ENCODE measurements at regions not wholly inside any gene's neighbourhood (a gene's known extent, or its start where the extent isn't known, plus 50 kb on each side); places are given as distances from the start of the nearest gene placed in this dataset.
"Not testable (repeated sequence)": the region's sequence is repeated elsewhere in the genome, so short reads cannot be mapped to it uniquely, and the experiment has no call there.

GRCh38 chr1:101185421-101185820, 51.4 kb upstream of the S1PR1 start:
- no peak for DNase-seq (ENCODE audit: low read depth in 4 of 4, low spot score in 1 of 4)

DNA sequence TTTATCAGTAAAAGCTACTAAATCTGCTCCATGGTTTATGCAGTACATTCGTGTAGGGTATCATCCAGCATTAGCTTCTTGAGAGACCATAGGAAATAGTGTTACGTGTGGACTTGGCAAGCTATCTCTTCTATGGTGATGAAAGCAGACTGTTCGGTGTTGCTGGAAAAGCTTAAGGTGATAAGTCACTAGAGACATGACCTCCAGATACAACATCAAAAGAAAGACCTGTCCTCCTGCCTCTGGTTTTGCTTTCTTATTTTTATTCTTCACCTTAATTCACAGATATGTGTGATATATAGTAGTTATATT, 53.5 kb upstream of the S1PR1 start:
- no peak for DNase-seq (ENCODE audit: low read depth in 4 of 4, low spot score in 1 of 4)

GRCh38 chr1:101182627-101183387, 54.0 kb upstream of the S1PR1 start:
- no peak for DNase-seq (ENCODE audit: low read depth in 4 of 4, low spot score in 1 of 4)

GRCh38 chr1:101181930-101182329, 54.9 kb upstream of the S1PR1 start:
- DNase-seq (ENCODE audit: low read depth in 4 of 4, low spot score in 1 of 4), result no peak

- DNase-seq (ENCODE audit: low read depth in 4 of 4, low spot score in 1 of 4), result no peak
Measured at GRCh38 chr1:101178688-101179491, 57.9 kb upstream of the S1PR1 start.

DNA sequence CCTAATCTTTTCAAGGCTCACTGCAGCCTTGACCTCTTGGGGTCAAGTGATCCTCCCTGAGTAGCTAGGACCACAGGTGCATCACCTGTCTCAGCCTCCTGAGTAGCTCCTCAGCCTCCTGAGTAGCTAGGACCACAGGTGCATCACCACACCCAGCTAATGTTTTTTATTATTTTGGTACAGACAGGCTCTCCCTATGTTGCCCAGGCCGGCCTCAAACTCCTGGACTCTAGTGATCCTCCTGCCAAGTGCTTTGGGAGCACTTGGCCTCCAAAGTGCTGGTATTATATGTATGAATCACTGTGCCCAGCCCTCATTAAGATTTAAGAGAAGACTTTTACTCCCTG, 58.5 kb upstream of the S1PR1 start:
- DNase-seq (ENCODE audit: low read depth in 4 of 4, low spot score in 1 of 4), result no peak

DNA sequence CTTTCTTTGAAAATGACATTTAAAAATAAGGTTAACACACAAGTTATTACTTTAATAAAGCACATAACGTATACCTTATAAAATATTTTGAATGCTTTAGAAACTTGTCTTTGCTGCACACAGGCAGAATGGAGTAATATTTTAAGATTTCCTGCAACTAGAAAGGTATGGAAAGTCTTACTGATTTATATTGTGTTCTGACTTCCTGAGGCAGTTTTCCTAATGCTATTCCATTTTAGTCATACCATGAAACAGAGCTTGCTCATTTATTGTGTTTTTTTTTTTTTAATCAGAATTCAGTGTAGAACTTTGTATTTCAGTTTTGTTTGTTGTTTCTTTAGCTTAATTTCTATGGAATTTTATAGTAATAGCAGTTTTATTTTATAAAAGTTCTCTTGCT, 60.9 kb upstream of the S1PR1 start:
- no peak for DNase-seq (ENCODE audit: low read depth in 4 of 4, low spot score in 1 of 4)

- no peak for DNase-seq (ENCODE audit: low read depth in 4 of 4, low spot score in 1 of 4)
Measured at GRCh38 chr1:101175466-101175865, 61.4 kb upstream of the S1PR1 start.

GRCh38 chr1:101174722-101175121, 62.1 kb upstream of the S1PR1 start:
- DNase-seq (ENCODE audit: low read depth in 4 of 4, low spot score in 1 of 4), result no peak

- not testable (repeated sequence) for DNase-seq (ENCODE audit: low read depth in 4 of 4, low spot score in 1 of 4)
Measured at GRCh38 chr1:101174298-101174697, 62.5 kb upstream of the S1PR1 start.

DNA sequence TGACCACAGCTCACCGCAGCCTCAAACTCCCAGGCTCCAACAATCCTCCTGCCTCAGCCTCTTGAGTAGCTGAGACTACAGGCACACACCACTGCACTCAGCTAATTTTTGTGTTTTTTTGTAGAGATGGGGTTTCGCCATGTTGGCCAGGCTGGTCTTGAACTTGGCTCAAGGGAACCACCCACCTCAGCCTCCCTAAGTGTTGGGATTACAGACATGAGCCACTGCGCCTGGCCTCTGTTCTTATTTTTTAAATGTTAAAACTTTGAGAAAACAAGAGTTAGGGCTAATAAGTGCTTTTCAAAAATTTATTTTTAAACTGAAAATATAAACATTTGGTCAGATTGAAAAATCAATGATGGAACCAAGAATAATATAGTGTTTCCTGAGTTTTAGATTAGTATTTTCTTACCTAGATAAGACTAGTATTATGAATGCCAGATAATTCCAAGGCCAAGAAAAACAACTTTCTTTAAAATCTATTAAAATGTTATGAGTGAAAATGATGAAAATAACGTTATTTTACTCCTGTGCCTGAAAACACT, 66.2 kb upstream of the S1PR1 start:
- no peak for DNase-seq (ENCODE audit: low read depth in 4 of 4, low spot score in 1 of 4)

GRCh38 chr1:101167891-101168290, 68.9 kb upstream of the S1PR1 start:
- no peak for DNase-seq (ENCODE audit: low read depth in 4 of 4, low spot score in 1 of 4)

DNA sequence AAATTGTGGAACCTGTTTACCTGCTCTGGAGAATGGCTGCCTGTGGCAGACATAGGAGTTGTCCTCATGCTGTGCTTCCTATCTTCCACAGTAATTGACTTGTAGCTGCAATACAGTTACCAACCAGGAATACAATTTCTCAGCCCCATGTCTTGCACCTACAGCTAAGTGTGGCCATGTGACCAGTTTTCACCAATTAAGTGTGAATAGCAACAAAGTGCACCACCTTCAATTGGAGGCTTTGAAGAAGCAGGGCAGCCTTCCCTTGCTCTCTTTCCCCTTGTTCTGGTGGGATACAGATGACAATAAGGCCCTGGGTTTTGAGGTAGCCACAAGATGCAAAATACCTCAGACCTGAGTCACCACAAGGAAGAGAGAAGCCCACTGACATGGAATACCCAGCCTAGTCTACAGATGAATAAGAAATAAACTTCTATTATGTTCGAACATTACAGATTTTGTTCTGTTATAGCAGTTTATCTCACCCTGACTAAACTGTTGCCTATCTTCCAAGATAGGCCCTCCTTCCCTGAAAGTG, 70.2 kb upstream of the S1PR1 start:
- no peak for DNase-seq (ENCODE audit: low read depth in 4 of 4, low spot score in 1 of 4)

- no peak for DNase-seq (ENCODE audit: low read depth in 4 of 4, low spot score in 1 of 4)
Measured at GRCh38 chr1:101165954-101166353, 70.9 kb upstream of the S1PR1 start.

GRCh38 chr1:101165532-101165931, 71.3 kb upstream of the S1PR1 start:
- DNase-seq (ENCODE audit: low read depth in 4 of 4, low spot score in 1 of 4), result no peak

DNA sequence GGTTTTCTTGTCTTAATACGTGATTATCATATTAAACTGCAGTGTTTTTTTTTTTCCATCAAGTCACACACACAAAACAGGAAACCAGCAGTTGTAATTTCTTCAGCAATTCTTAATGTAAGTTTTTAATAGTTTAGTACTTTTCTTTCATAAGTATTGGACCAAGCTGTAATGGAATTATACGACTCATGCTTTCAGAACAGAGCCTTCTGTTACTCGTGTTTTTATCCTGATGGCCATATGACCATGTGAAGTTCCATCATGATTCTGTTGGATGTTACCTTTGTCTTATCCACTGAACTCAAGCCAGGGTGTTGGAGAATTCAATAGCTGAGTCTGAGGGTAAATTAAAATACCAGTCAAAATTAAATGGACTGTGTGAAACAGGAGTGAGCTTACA, 72.0 kb upstream of the S1PR1 start:
- DNase-seq (ENCODE audit: low read depth in 4 of 4, low spot score in 1 of 4), result no peak

DNA sequence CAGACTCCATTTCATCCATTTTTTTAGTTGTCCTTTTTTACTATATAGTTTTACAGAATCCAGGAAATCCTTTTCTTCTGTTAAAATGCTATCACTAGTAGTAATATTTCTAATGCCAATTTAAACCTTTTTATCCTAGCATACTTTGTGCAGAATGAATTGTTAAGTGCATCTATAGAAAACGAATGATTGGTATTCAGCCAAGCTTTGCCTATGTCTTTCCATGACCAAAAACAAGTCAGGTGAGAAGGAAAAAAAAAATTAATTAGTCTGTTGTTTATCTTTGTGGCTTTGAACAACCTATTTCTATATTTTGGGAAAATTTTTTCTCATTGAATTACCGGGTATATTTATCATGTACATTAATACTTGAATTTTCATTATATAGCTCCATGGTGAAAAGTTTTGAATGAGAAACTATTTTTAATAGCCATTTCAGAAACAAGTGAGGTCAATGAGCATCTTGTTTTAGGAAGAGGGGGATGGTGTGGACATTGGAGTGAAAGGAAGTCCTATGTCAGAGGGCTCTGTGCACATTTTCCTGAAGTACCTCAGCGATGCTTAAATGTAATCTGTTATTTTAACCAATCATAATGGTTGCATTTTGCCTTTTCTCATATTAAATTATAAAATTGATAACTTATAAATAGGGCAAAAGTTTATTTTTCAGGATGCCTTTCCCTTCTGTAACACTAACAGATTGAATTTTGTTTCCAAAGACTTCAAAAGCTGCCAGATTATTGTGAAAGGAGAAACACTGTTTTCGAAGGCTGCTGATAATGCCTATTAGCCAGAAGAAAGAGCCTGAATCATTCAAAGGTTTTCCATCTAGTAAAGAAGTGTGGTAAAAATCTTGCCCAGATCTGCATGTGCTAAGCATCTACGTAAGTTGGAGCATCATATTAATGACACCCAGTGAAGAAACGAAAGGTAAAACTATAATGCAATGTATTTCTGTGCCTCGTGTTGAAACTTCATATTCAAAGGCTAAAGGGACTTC, 73.8 kb upstream of the S1PR1 start:
- DNase-seq (ENCODE audit: low read depth in 4 of 4, low spot score in 1 of 4), result no peak

DNA sequence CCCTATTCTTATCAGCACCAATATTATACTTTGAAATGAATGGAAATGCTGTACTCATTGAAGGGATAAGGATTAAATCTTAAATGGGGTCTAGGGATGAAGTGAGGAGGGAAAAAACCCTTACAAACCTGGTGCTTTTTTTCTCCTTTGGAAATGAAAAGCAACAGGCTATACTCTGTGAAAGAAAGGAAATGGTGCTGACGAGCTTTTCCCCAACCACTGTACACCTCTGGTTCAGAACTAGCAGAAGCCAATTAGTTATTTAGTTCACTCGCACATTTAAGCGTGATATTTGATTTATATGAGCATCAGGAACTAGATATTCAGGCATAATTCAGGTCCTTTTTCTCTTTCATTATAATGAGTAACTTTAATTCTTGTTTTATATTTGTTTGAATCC, 74.5 kb upstream of the S1PR1 start:
- DNase-seq (ENCODE audit: low read depth in 4 of 4, low spot score in 1 of 4), result no peak

DNA sequence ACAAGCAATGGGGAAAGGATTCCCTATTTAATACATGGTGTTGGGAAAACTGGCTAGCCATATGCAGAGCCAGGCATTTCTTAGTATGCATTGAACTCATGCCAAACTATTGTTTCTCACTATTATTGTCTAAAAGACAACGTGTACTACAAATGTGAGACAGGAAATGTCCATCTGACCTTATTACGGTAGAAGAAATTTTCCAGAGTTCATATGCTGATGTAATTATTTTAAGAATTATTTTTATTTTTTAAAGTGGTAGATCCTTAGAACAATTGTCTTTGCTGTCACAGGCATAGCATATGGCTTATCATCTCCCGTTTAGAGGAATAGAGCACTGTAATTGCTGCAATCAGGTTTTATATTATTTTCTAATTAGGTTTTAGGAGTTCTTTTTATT, 75.2 kb upstream of the S1PR1 start:
- DNase-seq (ENCODE audit: low read depth in 4 of 4, low spot score in 1 of 4), result no peak

- no peak for DNase-seq (ENCODE audit: low read depth in 4 of 4, low spot score in 1 of 4)
Measured at GRCh38 chr1:101158424-101158823, 78.4 kb upstream of the S1PR1 start.

DNA sequence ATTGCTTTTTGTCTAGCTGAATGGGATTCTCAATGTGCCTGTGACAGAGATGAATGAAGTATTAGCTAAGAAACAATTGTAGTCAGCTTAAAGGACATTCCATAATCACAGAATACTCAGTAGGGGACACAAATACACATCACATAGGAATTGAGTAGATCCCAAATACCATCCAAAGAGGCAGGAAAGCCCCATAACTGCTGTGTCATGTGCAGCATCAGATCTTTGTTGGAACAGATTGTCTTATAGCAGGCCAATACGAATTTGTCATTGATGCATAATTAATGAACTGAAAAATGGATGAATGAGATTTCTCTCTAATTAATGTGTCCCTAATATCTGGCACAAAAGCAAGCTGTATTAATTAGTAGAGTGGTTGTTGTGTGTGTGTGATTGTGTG, 82.3 kb upstream of the S1PR1 start:
- DNase-seq (ENCODE audit: low read depth in 4 of 4, low spot score in 1 of 4), result no peak
